ENCODE measurements at regions not wholly inside any gene's neighbourhood (a gene's known extent, or its start where the extent isn't known, plus 50 kb on each side); places are given as distances from the start of the nearest gene placed in this dataset.

DNA sequence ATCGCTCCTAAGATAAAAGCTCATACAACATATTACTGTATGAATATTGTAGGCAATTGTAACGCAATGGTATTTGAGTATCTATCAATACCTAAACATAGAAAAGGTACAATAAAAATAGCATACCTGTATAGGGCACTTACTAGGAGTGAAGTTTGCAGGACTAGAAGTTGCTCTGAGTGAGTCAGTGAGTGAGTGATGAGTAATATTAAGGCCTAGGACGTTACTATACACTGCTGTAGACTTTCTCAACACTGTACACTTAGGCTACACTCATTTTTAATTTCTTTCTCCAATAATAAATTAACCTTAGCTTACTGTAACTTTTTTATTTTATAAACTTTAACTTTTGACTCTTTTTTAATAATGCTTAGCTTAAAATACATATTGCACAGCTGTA is 546.9 kb downstream of the HACE1 start:
- FAIRE-seq: no peak
- Histone ChIP-seq H2AFZ (ENCODE audit: low read length) (no peak overlapping the region), H3K79me2 (ENCODE audit: insufficient read depth, low read length) (no peaks in the 10 kb centered on the region), H3K9me3 (ENCODE audit: low read length) (no peaks in the 10 kb centered on the region), H3K4me1 (ENCODE audit: insufficient read depth, low read length) (no peaks in the 10 kb centered on the region), H3K36me3 (replicated peaks in 1 of 2; ENCODE audit: control insufficient read depth in 1 of 2, insufficient read depth in 2 of 2, low read length in 2 of 2) (no peaks in the 10 kb centered on the region), H3K27me3 (ENCODE audit: control insufficient read depth in 1 of 2, insufficient read depth in 2 of 2, low read length in 2 of 2) (no peaks in the 10 kb centered on the region), H4K20me1 (ENCODE audit: insufficient read depth, low read length) (no peaks in the 10 kb centered on the region), H3K9ac (ENCODE audit: insufficient read depth, low read depth, low read length) (no peak overlapping the region), H3K4me3 (replicated peaks in 1 of 3; ENCODE audit: insufficient read depth in 1 of 3, low read depth in 2 of 3, low read length in 3 of 3) (no peak overlapping the region), H3K4me2 (ENCODE audit: low read depth, low read length) (no peak overlapping the region), H3K27ac (ENCODE audit: extremely low read length, insufficient read depth, low read length) (no peak overlapping the region)
- 28% methylated on average over 3 of the region's 3 CpGs for WGBS (ENCODE audit: low lambda C conversion rate)
- DNase-seq (ENCODE audit: low spot score): no peak
- POLR2A ChIA-PET: no interaction called here
- intact Hi-C loops (cut with micrococcal nuclease; ENCODE audit: unreplicated experiment): no loop called here
- no TSS peak for BruUV-seq (replicated peaks)
- no peak for TF ChIP-seq ZNF543 (CRISPR knock-in tag; IDR thresholded peaks at IDR 0.05)
- no peak for TF ChIP-seq ZNF879 (CRISPR knock-in tag; IDR thresholded peaks at IDR 0.05)
- no peak for TF ChIP-seq PPARG (CRISPR knock-in tag; conservative IDR thresholded peaks at IDR 0.05)
- no peak for TF ChIP-seq FOXP1 (IDR thresholded peaks at IDR 0.05)
- no peak for TF ChIP-seq FOXP1 (CRISPR knock-in tag; IDR thresholded peaks at IDR 0.05)
- TF ChIP-seq HNRNPH1 (optimal IDR thresholded peaks at IDR 0.05; ENCODE audit: low read depth, low read length): no peak
- no peak for TF ChIP-seq HDAC6 (IDR thresholded peaks at IDR 0.05; ENCODE audit: low read depth, low read length)
- TF ChIP-seq, protein P1, sequence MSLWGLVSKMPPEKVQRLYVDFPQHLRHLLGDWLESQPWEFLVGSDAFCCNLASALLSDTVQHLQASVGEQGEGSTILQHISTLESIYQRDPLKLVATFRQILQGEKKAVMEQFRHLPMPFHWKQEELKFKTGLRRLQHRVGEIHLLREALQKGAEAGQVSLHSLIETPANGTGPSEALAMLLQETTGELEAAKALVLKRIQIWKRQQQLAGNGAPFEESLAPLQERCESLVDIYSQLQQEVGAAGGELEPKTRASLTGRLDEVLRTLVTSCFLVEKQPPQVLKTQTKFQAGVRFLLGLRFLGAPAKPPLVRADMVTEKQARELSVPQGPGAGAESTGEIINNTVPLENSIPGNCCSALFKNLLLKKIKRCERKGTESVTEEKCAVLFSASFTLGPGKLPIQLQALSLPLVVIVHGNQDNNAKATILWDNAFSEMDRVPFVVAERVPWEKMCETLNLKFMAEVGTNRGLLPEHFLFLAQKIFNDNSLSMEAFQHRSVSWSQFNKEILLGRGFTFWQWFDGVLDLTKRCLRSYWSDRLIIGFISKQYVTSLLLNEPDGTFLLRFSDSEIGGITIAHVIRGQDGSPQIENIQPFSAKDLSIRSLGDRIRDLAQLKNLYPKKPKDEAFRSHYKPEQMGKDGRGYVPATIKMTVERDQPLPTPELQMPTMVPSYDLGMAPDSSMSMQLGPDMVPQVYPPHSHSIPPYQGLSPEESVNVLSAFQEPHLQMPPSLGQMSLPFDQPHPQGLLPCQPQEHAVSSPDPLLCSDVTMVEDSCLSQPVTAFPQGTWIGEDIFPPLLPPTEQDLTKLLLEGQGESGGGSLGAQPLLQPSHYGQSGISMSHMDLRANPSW (CRISPR knock-in tag; IDR thresholded peaks at IDR 0.05; ENCODE audit: borderline replicate concordance): no peak
- no peak for TF ChIP-seq ZNF672 (CRISPR knock-in tag; IDR thresholded peaks at IDR 0.05)
- TF ChIP-seq, protein P2, sequence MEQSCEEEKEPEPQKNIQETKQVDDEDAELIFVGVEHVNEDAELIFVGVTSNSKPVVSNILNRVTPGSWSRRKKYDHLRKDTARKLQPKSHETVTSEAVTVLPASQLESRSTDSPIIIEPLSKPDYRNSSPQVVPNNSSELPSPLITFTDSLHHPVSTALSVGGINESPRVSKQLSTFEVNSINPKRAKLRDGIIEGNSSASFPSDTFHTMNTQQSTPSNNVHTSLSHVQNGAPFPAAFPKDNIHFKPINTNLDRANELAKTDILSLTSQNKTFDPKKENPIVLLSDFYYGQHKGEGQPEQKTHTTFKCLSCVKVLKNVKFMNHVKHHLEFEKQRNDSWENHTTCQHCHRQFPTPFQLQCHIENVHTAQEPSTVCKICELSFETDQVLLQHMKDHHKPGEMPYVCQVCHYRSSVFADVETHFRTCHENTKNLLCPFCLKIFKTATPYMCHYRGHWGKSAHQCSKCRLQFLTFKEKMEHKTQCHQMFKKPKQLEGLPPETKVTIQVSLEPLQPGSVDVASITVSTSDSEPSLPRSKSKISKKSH (CRISPR knock-in tag; IDR thresholded peaks at IDR 0.05; ENCODE audit: borderline replicate concordance): no peak
- TF ChIP-seq ZFP82 (CRISPR knock-in tag; IDR thresholded peaks at IDR 0.05; ENCODE audit: borderline replicate concordance): no peak
- TF ChIP-seq, protein P3, sequence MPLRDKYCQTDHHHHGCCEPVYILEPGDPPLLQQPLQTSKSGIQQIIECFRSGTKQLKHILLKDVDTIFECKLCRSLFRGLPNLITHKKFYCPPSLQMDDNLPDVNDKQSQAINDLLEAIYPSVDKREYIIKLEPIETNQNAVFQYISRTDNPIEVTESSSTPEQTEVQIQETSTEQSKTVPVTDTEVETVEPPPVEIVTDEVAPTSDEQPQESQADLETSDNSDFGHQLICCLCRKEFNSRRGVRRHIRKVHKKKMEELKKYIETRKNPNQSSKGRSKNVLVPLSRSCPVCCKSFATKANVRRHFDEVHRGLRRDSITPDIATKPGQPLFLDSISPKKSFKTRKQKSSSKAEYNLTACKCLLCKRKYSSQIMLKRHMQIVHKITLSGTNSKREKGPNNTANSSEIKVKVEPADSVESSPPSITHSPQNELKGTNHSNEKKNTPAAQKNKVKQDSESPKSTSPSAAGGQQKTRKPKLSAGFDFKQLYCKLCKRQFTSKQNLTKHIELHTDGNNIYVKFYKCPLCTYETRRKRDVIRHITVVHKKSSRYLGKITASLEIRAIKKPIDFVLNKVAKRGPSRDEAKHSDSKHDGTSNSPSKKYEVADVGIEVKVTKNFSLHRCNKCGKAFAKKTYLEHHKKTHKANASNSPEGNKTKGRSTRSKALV (CRISPR knock-in tag; IDR thresholded peaks at IDR 0.05): no peak
- TF ChIP-seq, protein P4, sequence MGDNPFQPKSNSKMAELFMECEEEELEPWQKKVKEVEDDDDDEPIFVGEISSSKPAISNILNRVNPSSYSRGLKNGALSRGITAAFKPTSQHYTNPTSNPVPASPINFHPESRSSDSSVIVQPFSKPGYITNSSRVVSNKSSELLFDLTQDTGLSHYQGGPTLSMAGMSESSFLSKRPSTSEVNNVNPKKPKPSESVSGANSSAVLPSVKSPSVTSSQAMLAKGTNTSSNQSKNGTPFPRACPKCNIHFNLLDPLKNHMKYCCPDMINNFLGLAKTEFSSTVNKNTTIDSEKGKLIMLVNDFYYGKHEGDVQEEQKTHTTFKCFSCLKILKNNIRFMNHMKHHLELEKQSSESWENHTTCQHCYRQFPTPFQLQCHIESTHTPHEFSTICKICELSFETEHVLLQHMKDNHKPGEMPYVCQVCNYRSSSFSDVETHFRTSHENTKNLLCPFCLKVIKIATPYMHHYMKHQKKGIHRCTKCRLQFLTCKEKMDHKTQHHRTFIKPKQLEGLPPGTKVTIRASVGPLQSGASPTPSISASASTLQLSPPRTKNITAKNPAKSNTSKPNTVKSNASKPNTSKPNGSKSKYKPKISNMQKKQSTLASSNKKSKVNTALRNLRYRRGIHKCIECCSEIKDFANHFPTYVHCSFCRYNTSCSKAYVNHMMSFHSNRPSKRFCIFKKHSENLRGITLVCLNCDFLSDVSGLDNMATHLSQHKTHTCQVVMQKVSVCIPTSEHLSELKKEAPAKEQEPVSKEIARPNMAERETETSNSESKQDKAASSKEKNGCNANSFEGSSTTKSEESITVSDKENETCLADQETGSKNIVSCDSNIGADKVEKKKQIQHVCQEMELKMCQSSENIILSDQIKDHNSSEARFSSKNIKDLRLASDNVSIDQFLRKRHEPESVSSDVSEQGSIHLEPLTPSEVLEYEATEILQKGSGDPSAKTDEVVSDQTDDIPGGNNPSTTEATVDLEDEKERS (CRISPR knock-in tag; IDR thresholded peaks at IDR 0.05): no peak
- TF ChIP-seq KDM3A (CRISPR knock-in tag; IDR thresholded peaks at IDR 0.05; ENCODE audit: low read depth): no peak
- in situ Hi-C loops (cut with HindIII; ENCODE audit: extremely low pct_ligation_motif_present, low pct_unique_long_range_greater_than_20kb): no loop called here
- CTCF ChIA-PET (ENCODE audit: low intra/inter-chr PET ratio, low total read pairs): no interaction called here
- no peak for ATAC-seq

All from HepG2 (cell line).